Ramos (cell line): ENCODE measurements at regions not wholly inside any gene's neighbourhood (a gene's known extent, or its start where the extent isn't known, plus 50 kb on each side); places are given as distances from the start of the nearest gene placed in this dataset.
"Not testable (repeated sequence)": the region's sequence is repeated elsewhere in the genome, so short reads cannot be mapped to it uniquely, and the experiment has no call there.

Experiments used
- in situ Hi-C: fragments of 300-500 bp; cut with MboI; formaldehyde crosslinking; loops from one replicate; pipeline ENCODE4 v1.14.3; 2022; ENCODE audit warnings: low sequenced_read_pairs; ENCODE audit not compliant: unreplicated experiment

DNA sequence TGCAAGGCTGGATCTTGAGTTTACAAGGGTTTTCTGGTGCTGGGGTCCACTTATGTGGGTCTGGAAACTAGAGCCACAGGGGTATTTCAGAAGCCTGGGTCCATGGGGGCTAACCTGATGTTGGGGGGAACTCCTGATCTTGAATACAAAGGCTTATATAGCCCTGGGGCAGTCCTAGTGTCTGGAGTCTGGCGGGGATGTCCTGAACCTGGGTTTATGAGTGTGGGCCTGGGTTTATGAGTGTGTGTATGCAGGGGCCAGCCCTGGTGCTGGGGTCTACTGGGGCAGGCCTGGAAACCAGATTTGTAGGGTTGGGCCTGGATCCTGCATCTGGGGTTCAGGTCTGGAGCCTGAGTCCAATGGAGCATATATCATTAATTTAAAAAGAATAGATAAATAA is 146.5 kb upstream of the C1GALT1 start:
- in situ Hi-C loops, result no loop called here

DNA sequence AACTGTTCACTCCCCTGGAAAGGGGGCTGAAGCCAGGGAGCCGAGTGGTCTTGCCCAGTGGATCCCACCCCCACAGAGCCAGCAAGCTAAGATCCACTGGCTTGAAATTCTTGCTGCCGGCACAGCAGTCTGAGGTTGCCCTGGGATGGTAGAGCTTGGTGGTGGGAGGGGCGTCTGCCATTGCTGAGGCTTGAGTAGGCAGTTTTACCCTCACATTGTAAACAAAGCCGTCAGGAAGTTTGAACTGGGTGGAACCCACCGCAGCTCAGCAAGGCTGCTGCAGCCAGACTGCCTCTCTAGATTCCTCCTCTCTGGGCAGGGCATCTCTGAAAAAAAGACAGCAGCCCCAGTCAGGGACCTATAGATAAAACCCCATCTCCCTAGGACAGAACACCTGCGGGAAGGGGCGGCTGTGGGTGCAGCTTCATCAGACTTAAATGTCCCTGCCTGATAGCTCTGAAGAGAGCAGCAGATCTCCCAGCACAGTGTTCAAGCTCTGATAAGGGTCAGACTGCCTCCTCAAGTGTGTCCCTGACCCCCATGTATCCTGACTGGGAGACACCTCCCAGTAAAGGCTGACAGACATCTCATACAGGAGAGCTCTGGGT is 140.0 kb upstream of the C1GALT1 start:
- in situ Hi-C loops, result not testable (repeated sequence)

DNA sequence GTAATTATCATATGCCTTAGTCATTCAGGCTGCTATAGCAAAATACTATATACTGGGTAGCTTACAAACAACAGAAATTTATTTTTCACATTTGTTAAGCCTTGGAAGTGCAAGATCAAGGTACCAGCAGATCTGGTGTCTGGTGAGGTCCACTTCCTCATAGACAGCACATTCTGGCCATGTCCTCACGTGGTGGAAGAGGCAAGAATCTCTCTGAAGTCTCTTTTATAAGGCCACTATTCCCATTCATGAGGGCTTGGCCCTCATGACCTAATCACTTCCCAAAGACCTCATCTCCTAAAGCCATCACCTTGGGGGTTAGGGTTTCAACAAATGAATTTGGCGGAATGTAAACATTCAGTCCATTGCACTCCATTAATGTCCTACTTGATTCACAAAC is 137.5 kb upstream of the C1GALT1 start:
- in situ Hi-C loops, result no loop called here

DNA sequence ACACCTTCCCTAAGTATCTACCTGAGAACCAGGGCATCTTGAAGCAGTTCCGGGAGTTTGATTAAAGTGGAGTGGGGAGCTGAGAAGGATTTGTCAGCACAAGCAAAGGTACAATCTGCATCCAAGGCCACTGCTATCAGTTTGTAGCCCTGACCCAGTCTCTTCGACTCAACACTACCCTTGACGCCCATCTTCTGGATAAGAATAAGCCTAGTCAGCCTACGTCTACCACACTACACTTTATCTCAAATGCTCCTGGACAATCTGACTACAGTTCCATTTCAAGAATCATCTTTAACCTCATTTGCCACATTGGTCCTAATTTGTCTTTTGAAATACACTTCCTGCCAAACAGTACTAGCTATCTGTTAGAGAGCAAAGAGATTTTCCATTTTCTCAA is 134.1 kb upstream of the C1GALT1 start:
- in situ Hi-C loops, result no loop called here

- in situ Hi-C loops, result no loop called here
Observed at GRCh38 chr7:7051206-7051877, 131.0 kb upstream of the C1GALT1 start.

- in situ Hi-C loops, result no loop called here
Observed at GRCh38 chr7:7054252-7054830, 128.0 kb upstream of the C1GALT1 start.

DNA sequence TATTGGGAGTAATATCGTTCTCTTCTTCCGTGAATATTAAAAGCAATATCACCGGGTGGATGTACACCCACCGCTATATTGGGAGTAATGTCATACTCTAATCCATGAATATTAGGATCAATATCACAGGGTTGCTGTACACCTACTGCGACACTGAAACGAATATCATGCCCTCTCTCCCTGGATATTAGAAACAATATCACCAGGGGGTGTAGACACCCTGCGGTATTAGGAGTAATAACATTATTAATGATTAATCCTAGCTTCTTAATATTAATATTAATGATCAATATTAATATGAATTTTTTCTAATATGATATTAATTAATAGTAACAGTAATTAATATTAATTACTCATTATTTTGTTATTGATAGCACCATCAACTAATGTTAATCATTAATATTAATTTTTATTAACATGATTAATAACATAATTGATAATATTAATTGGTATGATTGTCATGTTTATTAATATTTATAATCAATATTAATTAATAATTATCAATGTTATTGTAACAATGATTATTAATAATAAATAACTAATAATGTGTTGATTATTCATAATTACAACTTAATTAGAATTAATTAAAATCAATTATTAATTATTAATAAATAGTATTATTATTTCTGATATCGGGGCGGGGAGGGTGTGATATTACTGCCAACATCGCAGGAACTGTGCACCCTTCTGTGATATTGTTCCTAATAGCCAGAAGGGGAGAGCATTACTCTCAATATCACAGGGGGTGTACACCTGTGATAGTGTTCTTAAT is 121.3 kb upstream of the C1GALT1 start:
- in situ Hi-C loops, result no loop called here

DNA sequence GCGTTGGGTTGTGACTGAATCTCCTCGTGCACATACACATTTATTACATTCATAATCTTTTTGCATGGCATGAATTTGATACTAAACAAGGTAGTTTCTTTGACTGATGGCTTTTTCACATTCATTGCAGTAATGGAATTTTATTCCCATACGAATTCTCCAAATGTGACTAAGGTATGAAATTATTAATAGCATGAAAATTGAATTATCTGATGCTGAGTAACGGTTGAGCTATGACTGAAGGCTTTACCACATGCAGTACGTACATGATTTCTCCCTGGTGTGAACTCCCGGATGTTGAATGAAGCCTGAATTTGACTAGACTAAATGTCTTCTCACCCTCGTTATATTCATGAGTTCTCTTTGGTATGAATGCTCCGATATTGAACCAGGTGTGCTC is 104.4 kb upstream of the C1GALT1 start:
- in situ Hi-C loops, result no loop called here

GRCh38 chr7:7080802-7081201 is 101.5 kb upstream of the C1GALT1 start:
- in situ Hi-C loops, result no loop called here

DNA sequence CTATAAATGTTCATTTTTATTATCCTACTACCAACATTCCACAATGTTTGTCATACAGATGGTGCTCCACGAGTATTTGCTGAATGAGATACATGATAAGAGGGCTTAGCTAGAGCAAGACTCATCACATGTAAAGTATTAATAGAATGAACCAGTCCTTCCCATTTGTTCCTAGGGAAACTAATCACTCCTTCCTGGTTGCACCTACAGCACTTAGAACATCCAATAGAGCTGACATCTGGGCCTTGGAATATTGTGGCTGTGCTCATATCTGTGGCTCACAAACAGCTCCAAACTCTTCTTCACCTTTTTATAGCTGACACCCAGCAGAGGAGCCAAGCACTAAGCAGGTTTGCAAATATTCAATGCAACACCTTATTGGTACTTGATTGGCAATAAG is 91.9 kb upstream of the C1GALT1 start:
- in situ Hi-C loops, result loop anchor here (10.0 kb wide), 1 partner anchor 444 kb away; the partner anchor contains the start of gene COL28A1

DNA sequence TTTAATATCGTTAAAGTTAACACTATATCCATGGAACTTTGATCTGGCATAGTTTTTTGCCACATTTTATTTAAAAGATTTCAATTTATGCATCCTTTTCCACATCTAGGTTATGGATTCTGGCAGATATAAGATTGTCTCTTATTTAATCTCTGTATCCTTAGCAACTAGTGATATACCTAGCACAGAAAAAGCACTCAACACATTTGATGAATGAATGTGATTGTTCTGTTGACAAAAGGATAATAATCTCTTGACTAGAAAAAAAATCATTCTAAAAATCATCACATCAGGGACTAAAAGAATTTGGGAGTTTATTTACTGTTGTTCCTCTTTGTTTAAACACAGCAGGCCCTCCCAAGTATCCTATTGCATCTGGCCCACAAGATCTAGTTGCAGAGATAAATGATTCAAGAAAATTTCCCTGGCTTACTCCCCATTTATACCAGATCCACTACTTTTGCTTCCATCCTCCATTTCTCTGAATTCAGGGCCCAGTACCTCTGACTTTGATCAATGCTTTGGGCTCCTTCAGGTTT is 84.0 kb upstream of the C1GALT1 start:
- in situ Hi-C loops, result loop anchor here (10.0 kb wide), 1 partner anchor 436 kb away; the partner anchor contains the start of gene COL28A1

GRCh38 chr7:7099584-7100014 is 82.7 kb upstream of the C1GALT1 start:
- in situ Hi-C loops, result loop anchor here (10.0 to 25.0 kb wide), 2 partner anchors 435 to 1113 kb away; partner anchors contain the start of gene COL28A1

DNA sequence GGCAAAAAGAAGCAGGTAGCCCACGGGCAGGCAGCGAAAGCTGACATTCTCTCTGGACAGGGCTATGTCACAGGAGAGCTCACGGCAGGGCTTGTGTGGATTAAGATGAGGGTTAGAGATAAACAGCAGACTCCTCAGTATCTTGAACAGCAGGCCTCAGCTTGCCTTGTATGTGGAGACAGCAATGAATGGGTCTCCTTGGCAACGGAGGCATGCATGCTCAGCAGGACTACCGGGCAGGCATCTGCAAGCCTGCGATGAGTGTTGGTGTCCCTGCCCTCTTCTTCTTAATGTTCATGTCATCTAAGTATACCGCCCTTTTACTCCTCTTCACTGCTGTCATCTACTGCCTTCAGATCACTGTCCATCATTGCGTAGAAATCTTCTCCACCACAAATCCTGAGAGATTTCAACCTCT is 81.9 kb upstream of the C1GALT1 start:
- in situ Hi-C loops, result loop anchor here (25.0 kb wide), 1 partner anchor 1112 kb away; no protein-coding TSS in a partner anchor

GRCh38 chr7:7102906-7103305 is 79.4 kb upstream of the C1GALT1 start:
- in situ Hi-C loops, result loop anchor here (25.0 kb wide), 1 partner anchor 1109 kb away; no protein-coding TSS in a partner anchor

DNA sequence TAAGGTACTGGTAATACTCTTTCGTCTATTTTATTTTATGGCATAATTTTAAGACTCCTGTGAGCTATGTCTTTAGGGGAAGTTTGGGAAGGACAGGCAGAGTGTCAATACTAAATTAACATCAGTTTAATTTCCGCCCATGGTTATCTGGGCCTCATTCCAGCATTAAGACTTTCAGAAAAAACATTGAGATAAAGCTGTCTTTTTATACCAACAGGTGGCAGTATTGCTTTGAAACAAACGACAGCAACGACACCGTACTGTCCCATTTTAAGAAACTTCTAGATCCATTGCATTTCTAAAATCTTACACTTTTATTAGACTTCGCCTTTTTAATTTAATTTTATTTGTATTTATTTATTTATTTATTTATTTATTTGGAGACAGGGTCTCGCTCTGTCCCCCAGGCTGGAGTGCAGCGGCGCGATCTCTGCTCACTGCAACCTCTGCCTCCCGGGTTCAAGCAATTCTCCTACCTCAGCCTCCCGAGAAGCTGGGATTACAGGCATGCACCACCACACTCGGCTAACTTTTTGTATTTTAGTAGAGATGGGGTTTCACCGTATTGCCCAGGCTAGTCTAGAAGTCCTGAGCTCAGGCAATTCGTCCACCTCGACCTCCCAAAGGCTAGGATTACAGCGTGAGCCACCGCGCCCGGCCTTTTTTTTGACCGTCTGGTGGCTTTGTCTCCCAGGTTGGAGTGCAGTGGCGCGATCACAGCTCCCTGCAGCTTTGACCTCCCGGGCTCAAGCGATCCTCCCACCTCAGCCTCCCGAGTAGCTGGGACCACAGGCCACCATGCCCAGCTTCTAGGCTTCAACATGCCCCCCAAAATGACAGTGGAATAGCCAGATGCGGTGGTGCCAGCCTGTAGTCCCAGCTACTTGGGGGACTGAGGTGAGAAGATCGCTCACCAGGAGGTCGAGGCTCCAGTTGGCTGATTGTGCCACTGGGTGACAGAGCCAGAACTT is 78.7 kb upstream of the C1GALT1 start:
- in situ Hi-C loops, result loop anchor here (25.0 kb wide), 1 partner anchor 1109 kb away; no protein-coding TSS in a partner anchor

DNA sequence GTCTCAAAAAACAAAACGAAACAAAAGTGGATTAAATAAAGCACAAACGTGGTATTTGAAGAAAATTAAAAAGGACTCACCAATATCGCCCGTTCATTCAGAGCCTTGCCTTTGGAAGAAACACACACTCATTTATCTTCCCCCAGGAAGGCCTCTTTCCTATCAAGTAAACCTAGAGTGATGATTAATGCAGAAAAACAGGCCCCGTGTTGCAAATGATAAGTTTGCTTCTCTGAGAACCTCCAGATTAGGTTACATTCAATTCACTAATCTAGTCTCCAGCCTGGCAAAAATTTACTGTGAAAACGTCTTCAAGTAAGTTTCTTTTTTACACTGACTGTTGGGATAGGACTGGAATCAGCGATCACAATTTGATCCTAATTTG is 78.0 kb upstream of the C1GALT1 start:
- in situ Hi-C loops, result loop anchor here (25.0 kb wide), 1 partner anchor 1108 kb away; no protein-coding TSS in a partner anchor

- in situ Hi-C loops, result loop anchor here (25.0 kb wide), 1 partner anchor 1107 kb away; no protein-coding TSS in a partner anchor
Observed at GRCh38 chr7:7104971-7105370, 77.4 kb upstream of the C1GALT1 start.

DNA sequence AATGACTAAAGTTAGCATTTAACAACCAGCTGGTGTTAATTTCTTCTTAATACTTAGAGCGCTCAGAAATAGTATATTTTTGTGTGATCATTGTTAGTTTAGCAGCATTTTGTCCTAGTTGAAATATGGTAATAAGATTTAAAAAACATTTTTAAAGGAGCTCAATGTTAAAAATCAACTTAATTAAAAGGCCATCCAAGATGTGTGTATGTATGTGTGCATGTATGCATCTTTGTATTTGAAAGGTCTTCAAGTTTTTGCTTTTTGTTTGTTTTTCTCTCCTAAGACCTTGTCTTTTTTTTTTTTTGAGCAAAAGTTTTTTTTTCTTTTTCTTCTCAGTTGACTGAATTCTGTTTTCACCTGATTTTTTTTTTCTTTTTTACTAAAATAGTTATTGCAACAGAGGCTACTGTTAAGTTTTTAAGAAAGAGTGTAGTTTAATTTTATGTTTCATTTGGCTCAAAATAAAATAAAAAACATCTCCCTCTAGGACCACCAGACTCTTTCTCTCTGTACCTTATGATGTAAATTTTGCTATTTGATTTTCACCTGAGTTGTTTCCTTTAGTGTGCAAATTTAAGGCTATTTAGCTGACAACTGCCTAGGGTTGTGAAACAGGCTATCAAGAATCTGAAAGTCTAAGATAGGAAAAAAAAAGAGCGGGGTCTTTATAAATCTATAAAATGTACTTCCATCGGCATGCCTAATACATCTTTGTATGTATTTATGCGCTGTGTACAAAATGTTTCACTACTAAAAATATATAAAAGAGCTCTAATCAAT is 76.4 kb upstream of the C1GALT1 start:
- in situ Hi-C loops, result loop anchor here (25.0 kb wide), 1 partner anchor 1106 kb away; no protein-coding TSS in a partner anchor
